ENCODE measurements at regions not wholly inside any gene's neighbourhood (a gene's known extent, or its start where the extent isn't known, plus 50 kb on each side); places are given as distances from the start of the nearest gene placed in this dataset.

- TF ChIP-seq, protein P1, sequence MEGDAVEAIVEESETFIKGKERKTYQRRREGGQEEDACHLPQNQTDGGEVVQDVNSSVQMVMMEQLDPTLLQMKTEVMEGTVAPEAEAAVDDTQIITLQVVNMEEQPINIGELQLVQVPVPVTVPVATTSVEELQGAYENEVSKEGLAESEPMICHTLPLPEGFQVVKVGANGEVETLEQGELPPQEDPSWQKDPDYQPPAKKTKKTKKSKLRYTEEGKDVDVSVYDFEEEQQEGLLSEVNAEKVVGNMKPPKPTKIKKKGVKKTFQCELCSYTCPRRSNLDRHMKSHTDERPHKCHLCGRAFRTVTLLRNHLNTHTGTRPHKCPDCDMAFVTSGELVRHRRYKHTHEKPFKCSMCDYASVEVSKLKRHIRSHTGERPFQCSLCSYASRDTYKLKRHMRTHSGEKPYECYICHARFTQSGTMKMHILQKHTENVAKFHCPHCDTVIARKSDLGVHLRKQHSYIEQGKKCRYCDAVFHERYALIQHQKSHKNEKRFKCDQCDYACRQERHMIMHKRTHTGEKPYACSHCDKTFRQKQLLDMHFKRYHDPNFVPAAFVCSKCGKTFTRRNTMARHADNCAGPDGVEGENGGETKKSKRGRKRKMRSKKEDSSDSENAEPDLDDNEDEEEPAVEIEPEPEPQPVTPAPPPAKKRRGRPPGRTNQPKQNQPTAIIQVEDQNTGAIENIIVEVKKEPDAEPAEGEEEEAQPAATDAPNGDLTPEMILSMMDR (conservative IDR thresholded peaks at IDR 0.05), result no peak
- TF ChIP-seq ZFX (IDR thresholded peaks at IDR 0.05), result no peak
Measured at GRCh38 chr18:11343096-11343495, 193.7 kb upstream of the PIEZO2 start.
